H9 (cell line): ENCODE measurements at regions not wholly inside any gene's neighbourhood (a gene's known extent, or its start where the extent isn't known, plus 50 kb on each side); places are given as distances from the start of the nearest gene placed in this dataset.

ENCODE experiments used
- DNase-seq: peaks from one replicate; pipeline ENCODE4 v3.0.0-alpha.2; 2017
- H2AFZ ChIP-seq: one replicate; pipeline ENCODE4 v1.6.1; 2013; ENCODE audit warnings: mild to moderate bottlenecking, low read length, control low read depth, moderate library complexity
- H2AK5ac ChIP-seq: 2 replicates; pipeline ENCODE4 v1.6.1; 2013; ENCODE audit warnings: low read length, control low read depth, mixed read lengths; ENCODE audit not compliant: insufficient read length
- H2BK120ac ChIP-seq: one replicate; pipeline ENCODE4 v1.6.1; 2013; ENCODE audit warnings: low read depth, mild to moderate bottlenecking, low read length, control low read depth, inconsistent platforms; ENCODE audit not compliant: poor library complexity, severe bottlenecking
- H2BK12ac ChIP-seq: 2 replicates; pipeline ENCODE4 v1.6.1; 2013; ENCODE audit warnings: low read length, control low read depth, mixed read lengths, low read depth; ENCODE audit not compliant: insufficient read length
- H2BK15ac ChIP-seq: 2 replicates; pipeline ENCODE4 v1.6.1; 2013; ENCODE audit warnings: low read depth, low read length, control low read depth
- H2BK20ac ChIP-seq: one replicate; pipeline ENCODE4 v1.6.1; 2013; ENCODE audit warnings: low read depth, mild to moderate bottlenecking, low read length, control low read depth, inconsistent platforms; ENCODE audit not compliant: poor library complexity, severe bottlenecking
- H2BK5ac ChIP-seq: 2 replicates; pipeline ENCODE4 v1.6.1; 2013; ENCODE audit warnings: low read length, control low read depth, mixed read lengths; ENCODE audit not compliant: insufficient read length
- H3K14ac ChIP-seq: 2 replicates; pipeline ENCODE4 v1.6.1; 2013; ENCODE audit warnings: low read length, control low read depth; ENCODE audit not compliant: insufficient read depth
- H3K18ac ChIP-seq: 2 replicates; pipeline ENCODE4 v1.6.1; 2013; ENCODE audit warnings: low read depth, mild to moderate bottlenecking, mixed read lengths, low read length, control low read depth; ENCODE audit not compliant: insufficient read length
- H3K23ac ChIP-seq: 2 replicates; pipeline ENCODE4 v1.6.1; 2013; ENCODE audit warnings: low read length, control low read depth, mixed read lengths, low read depth; ENCODE audit not compliant: insufficient read length
- H3K23me2 ChIP-seq: 2 replicates; pipeline ENCODE4 v1.6.1; 2013; ENCODE audit warnings: low read depth, mild to moderate bottlenecking, mixed read lengths, low read length, control low read depth; ENCODE audit not compliant: insufficient read length, poor library complexity, severe bottlenecking
- H3K27ac ChIP-seq: 2 replicates; pipeline ENCODE4 v1.5.1; 2013; ENCODE audit warnings: low read length, control low read depth, mixed read lengths, low read depth; ENCODE audit not compliant: insufficient read length
- H3K27me3 ChIP-seq: 2 replicates; pipeline ENCODE4 v1.6.1; 2013; ENCODE audit warnings: low read length, control low read depth, inconsistent platforms; ENCODE audit not compliant: insufficient read depth
- H3K4ac ChIP-seq: 2 replicates; pipeline ENCODE4 v1.6.1; 2013; ENCODE audit warnings: low read depth, mild to moderate bottlenecking, control low read depth, inconsistent platforms, low read length, moderate library complexity
- H3K4me1 ChIP-seq: 2 replicates; pipeline ENCODE4 v1.6.1; 2013; ENCODE audit warnings: low read length, control low read depth, inconsistent platforms; ENCODE audit not compliant: insufficient read depth
- H3K4me2 ChIP-seq: 2 replicates; pipeline ENCODE4 v1.6.1; 2013; ENCODE audit warnings: low read length, control low read depth, mixed read lengths; ENCODE audit not compliant: insufficient read length, insufficient read depth
- H3K56ac ChIP-seq: 2 replicates; pipeline ENCODE4 v1.6.1; 2013; ENCODE audit warnings: low read depth, mild to moderate bottlenecking, mixed read lengths, low read length, control low read depth; ENCODE audit not compliant: insufficient read length
- H3K79me1 ChIP-seq: 2 replicates; pipeline ENCODE4 v1.6.1; 2013; ENCODE audit warnings: low read depth, mild to moderate bottlenecking, moderate library complexity, low read length, control low read depth, inconsistent platforms; ENCODE audit not compliant: insufficient read depth, poor library complexity, severe bottlenecking
- H3K79me2 ChIP-seq: 2 replicates; pipeline ENCODE4 v1.6.1; 2013; ENCODE audit warnings: low read length, control low read depth, inconsistent platforms; ENCODE audit not compliant: insufficient read depth
- H3K9ac ChIP-seq: 2 replicates; pipeline ENCODE4 v1.6.1; 2013; ENCODE audit warnings: low read length, control low read depth, mixed read lengths; ENCODE audit not compliant: insufficient read length; ENCODE audit errors: extremely low read depth
- H3K9me3 ChIP-seq: one replicate; pipeline ENCODE4 v1.6.1; 2013; ENCODE audit warnings: low read depth, low read length, inconsistent platforms; ENCODE audit not compliant: control insufficient read depth
- H3T11ph ChIP-seq: one replicate; pipeline ENCODE4 v1.6.1; 2013; ENCODE audit warnings: mild to moderate bottlenecking, low read length, control low read depth, inconsistent platforms
- H4K20me1 ChIP-seq: one replicate; pipeline ENCODE4 v1.6.1; 2013; ENCODE audit not compliant: control insufficient read depth, insufficient read length, insufficient read depth
- H4K5ac ChIP-seq: 2 replicates; pipeline ENCODE4 v1.6.1; 2013; ENCODE audit warnings: low read depth, mild to moderate bottlenecking, mixed read lengths, low read length, control low read depth; ENCODE audit not compliant: insufficient read length
- H4K8ac ChIP-seq: replicated peaks from 2 replicates; pipeline ENCODE4 v1.6.1; 2013; ENCODE audit warnings: low read length, control low read depth, mixed read lengths, low read depth; ENCODE audit not compliant: insufficient read length
- H4K91ac ChIP-seq: 2 replicates; pipeline ENCODE4 v1.6.1; 2013; ENCODE audit warnings: low read depth, mild to moderate bottlenecking, moderate library complexity, mixed read lengths, low read length, control low read depth; ENCODE audit not compliant: insufficient read length
- H3K27ac Mint-ChIP-seq, 3 experiments: 2 replicates in 2 of 3; 3 replicates in 1 of 3; pipeline ENCODE4 v1.8.0; 2020 to 2021; ENCODE audit warnings: mixed read lengths in 3 of 3, mild to moderate bottlenecking in 1 of 3, moderate library complexity in 1 of 3
- H3K27me3 Mint-ChIP-seq: 2 replicates; pipeline ENCODE4 v1.8.0; 2021; ENCODE audit warnings: low read depth, mild to moderate bottlenecking, moderate library complexity, mixed read lengths
- H3K36me3 Mint-ChIP-seq, 3 experiments: 2 replicates in 2 of 3; 3 replicates in 1 of 3; pipeline ENCODE4 v1.8.0; 2020 to 2021; ENCODE audit warnings: low read depth in 3 of 3, mixed read lengths in 3 of 3; ENCODE audit not compliant: insufficient read depth in 1 of 3
- H3K4me1 Mint-ChIP-seq, 2 experiments: 2 replicates each; pipeline ENCODE4 v1.8.0; 2020; ENCODE audit warnings: mixed read lengths in 2 of 2
- H3K4me3 Mint-ChIP-seq, 2 experiments: 2 replicates in 1 of 2; 3 replicates in 1 of 2; pipeline ENCODE4 v1.8.0; 2020 to 2021; ENCODE audit warnings: mild to moderate bottlenecking in 2 of 2, mixed read lengths in 2 of 2, moderate library complexity in 1 of 2
- H3K9me3 Mint-ChIP-seq, 2 experiments: 2 replicates in 1 of 2; 3 replicates in 1 of 2; pipeline ENCODE4 v1.8.0; 2020; ENCODE audit warnings: mild to moderate bottlenecking in 2 of 2, mixed read lengths in 2 of 2, moderate library complexity in 1 of 2
- WGBS: extraction: QIAGEN DNeasy Blood & Tissue Kit; methylation state at CpG from one replicate; pipeline ENCODE4 v1.1.7; 2013; ENCODE audit warnings: missing lambda C conversion rate, low lambda C conversion rate, mixed read lengths; ENCODE audit not compliant: insufficient read length; ENCODE audit errors: extremely low coverage; 5-methylcytosine and 5-hydroxymethylcytosine counted together
- TF ChIP-seq, protein P1 (sequence below): fragments of 200-600 bp; sonication (generic); conservative IDR thresholded peaks from 3 replicates; pipeline ENCODE4 v1.8.0; 2021; ENCODE audit warnings: antibody characterized with exemption, mild to moderate bottlenecking

DNA sequence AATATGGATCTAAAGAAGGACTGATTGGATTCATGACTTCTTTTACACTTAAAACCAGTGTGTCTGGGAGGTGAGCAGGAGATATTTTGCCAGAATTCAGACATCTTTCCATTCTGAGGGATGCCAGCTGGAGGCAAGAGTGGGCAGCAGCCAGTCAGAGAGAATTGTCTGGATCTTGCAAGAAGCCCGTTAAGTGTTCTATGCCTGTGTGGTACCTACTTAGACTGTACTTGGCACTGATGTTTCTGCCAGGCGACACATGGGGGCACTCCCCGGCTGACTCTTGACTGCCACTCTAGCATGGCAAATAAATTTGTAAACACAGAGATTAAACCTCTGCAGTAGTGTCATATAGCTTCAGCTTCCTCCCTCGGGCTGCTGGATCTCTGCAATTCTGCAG is 247.7 kb downstream of the UTP18 start:
- no peak overlapping the region for H3K4me2 ChIP-seq
- no peaks in the 10 kb centered on the region for H3K79me1 ChIP-seq
- H3K4ac ChIP-seq = no peak overlapping the region
- H3K4me3 Mint-ChIP-seq = no peak overlapping the region
- no peak overlapping the region for H2BK15ac ChIP-seq
- H2BK5ac ChIP-seq = no peak overlapping the region
- no peak for DNase-seq
- H4K8ac ChIP-seq = no peak overlapping the region
- no peak overlapping the region for H2BK120ac ChIP-seq
- H2BK20ac ChIP-seq = no peak overlapping the region
- no peaks in the 10 kb centered on the region for H3K4me1 ChIP-seq
- no peaks in the 10 kb centered on the region for H3K27me3 ChIP-seq
- H3K23ac ChIP-seq = no peak overlapping the region
- no peak overlapping the region for H2AFZ ChIP-seq
- TF ChIP-seq, protein P1, sequence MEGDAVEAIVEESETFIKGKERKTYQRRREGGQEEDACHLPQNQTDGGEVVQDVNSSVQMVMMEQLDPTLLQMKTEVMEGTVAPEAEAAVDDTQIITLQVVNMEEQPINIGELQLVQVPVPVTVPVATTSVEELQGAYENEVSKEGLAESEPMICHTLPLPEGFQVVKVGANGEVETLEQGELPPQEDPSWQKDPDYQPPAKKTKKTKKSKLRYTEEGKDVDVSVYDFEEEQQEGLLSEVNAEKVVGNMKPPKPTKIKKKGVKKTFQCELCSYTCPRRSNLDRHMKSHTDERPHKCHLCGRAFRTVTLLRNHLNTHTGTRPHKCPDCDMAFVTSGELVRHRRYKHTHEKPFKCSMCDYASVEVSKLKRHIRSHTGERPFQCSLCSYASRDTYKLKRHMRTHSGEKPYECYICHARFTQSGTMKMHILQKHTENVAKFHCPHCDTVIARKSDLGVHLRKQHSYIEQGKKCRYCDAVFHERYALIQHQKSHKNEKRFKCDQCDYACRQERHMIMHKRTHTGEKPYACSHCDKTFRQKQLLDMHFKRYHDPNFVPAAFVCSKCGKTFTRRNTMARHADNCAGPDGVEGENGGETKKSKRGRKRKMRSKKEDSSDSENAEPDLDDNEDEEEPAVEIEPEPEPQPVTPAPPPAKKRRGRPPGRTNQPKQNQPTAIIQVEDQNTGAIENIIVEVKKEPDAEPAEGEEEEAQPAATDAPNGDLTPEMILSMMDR = no peak
- no peaks in the 10 kb centered on the region for H3K9me3 Mint-ChIP-seq
- H3K23me2 ChIP-seq = no peaks in the 10 kb centered on the region
- H4K5ac ChIP-seq = no peak overlapping the region
- H3K14ac ChIP-seq = no peak overlapping the region
- H2BK12ac ChIP-seq = no peak overlapping the region
- H3T11ph ChIP-seq = no peak overlapping the region
- H3K56ac ChIP-seq = no peak overlapping the region
- H2AK5ac ChIP-seq = no peak overlapping the region
- no CpG with 5 or more reads among the region's 4 CpGs for WGBS
- H3K9ac ChIP-seq = no peak overlapping the region
- H3K4me1 Mint-ChIP-seq = peaks cover 0 to 3% of the 10 kb centered on the region in 2 experiments; a peak in 1 of 4 replicates
- no peak overlapping the region for H3K27ac Mint-ChIP-seq
- no peaks in the 10 kb centered on the region; a peak in 1 of 7 replicates for H3K36me3 Mint-ChIP-seq
- no peak overlapping the region for H3K27ac ChIP-seq
- H4K20me1 ChIP-seq = no peaks in the 10 kb centered on the region
- no peaks in the 10 kb centered on the region for H3K9me3 ChIP-seq
- no peaks in the 10 kb centered on the region for H3K79me2 ChIP-seq
- H4K91ac ChIP-seq = no peak overlapping the region
- H3K27me3 Mint-ChIP-seq = peaks cover 16% of the 10 kb centered on the region
- no peak overlapping the region for H3K18ac ChIP-seq
